ENCODE measurements at regions not wholly inside any gene's neighbourhood (a gene's known extent, or its start where the extent isn't known, plus 50 kb on each side); places are given as distances from the start of the nearest gene placed in this dataset.

GRCh38 chr21:25002676-25003075, 604.6 kb downstream of the MRPL39 start:
- no peak for DNase-seq
- intact Hi-C loops (cut with DNase I), result no loop called here

- DNase-seq, result no peak
- intact Hi-C loops (cut with DNase I), result no loop called here
Observed at GRCh38 chr21:24995216-24995615, 612.1 kb downstream of the MRPL39 start.

- no peak for DNase-seq
- intact Hi-C loops (cut with DNase I), result no loop called here
Observed at GRCh38 chr21:24994717-24995116, 612.6 kb downstream of the MRPL39 start.

- no peak for DNase-seq
- intact Hi-C loops (cut with DNase I), result no loop called here
Observed at GRCh38 chr21:24989516-24989915, 617.8 kb downstream of the MRPL39 start.

GRCh38 chr21:24988941-24989340, 618.3 kb downstream of the MRPL39 start:
- intact Hi-C loops (cut with DNase I), result no loop called here
- DNase-seq, result no peak

GRCh38 chr21:24976238-24976637, 631.0 kb downstream of the MRPL39 start:
- intact Hi-C loops (cut with DNase I), result no loop called here
- no peak for DNase-seq

GRCh38 chr21:24969068-24969467, 638.2 kb downstream of the MRPL39 start:
- DNase-seq, result no peak
- intact Hi-C loops (cut with DNase I), result no loop called here

GRCh38 chr21:24955275-24955961, 651.9 kb downstream of the MRPL39 start:
- no peak for DNase-seq
- intact Hi-C loops (cut with DNase I), result no loop called here

GRCh38 chr21:24948186-24948585, 659.1 kb downstream of the MRPL39 start:
- intact Hi-C loops (cut with DNase I), result no loop called here
- no peak for DNase-seq

GRCh38 chr21:24945910-24946309, 661.4 kb downstream of the MRPL39 start:
- no peak for DNase-seq
- intact Hi-C loops (cut with DNase I), result no loop called here

- no peak for DNase-seq
- intact Hi-C loops (cut with DNase I), result no loop called here
Observed at GRCh38 chr21:24941316-24942185, 665.7 kb downstream of the MRPL39 start.

GRCh38 chr21:24939291-24939690, 668.0 kb downstream of the MRPL39 start:
- peak in 1 of 42 donors; percentile 3 for DNase-seq
- intact Hi-C loops (cut with DNase I), result no loop called here

GRCh38 chr21:24938573-24938972, 668.7 kb downstream of the MRPL39 start:
- intact Hi-C loops (cut with DNase I), result no loop called here
- DNase-seq, result no peak

GRCh38 chr21:24935991-24936390, 671.3 kb downstream of the MRPL39 start:
- intact Hi-C loops (cut with DNase I), result no loop called here

GRCh38 chr21:24910591-24910990, 696.7 kb downstream of the MRPL39 start:
- no peak for DNase-seq
- intact Hi-C loops (cut with DNase I), result no loop called here

More at GRCh38 chr21:24935991-24936390, 671.3 kb downstream of the MRPL39 start:
- no peak for DNase-seq

- DNase-seq, result no peak
- intact Hi-C loops (cut with DNase I), result no loop called here
Observed at GRCh38 chr21:24903994-24904635, 703.2 kb downstream of the MRPL39 start.

GRCh38 chr21:24899138-24899537, 708.1 kb downstream of the MRPL39 start:
- no peak for DNase-seq
- intact Hi-C loops (cut with DNase I), result no loop called here

GRCh38 chr21:24897883-24898282, 709.4 kb downstream of the MRPL39 start:
- intact Hi-C loops (cut with DNase I), result no loop called here
- no peak for DNase-seq

- intact Hi-C loops (cut with DNase I), result no loop called here
- DNase-seq, result no peak
Observed at GRCh38 chr21:24896735-24897124, 710.6 kb downstream of the MRPL39 start.
